SK-N-MC (cell line): ENCODE measurements at regions not wholly inside any gene's neighbourhood (a gene's known extent, or its start where the extent isn't known, plus 50 kb on each side); places are given as distances from the start of the nearest gene placed in this dataset.
"Not testable (repeated sequence)": the region's sequence is repeated elsewhere in the genome, so short reads cannot be mapped to it uniquely, and the experiment has no call there.

Source experiments
- DNase-seq: peaks from one replicate; pipeline ENCODE4 v3.0.0-alpha.2; 2011; ENCODE audit warnings: low read depth, low spot score
- H3K27ac ChIP-seq: fragments of 200-600 bp; sonication (generic); 2 replicates; pipeline ENCODE4 v1.5.1; 2016; ENCODE audit warnings: mixed run types
- H3K36me3 ChIP-seq: fragments of 200-600 bp; sonication (generic); 2 replicates; pipeline ENCODE4 v1.6.1; 2017; ENCODE audit warnings: antibody characterized with exemption, low read length, mixed read lengths; ENCODE audit not compliant: insufficient read depth
- H3K4me3 ChIP-seq: fragments of 200-600 bp; sonication (generic); 2 replicates; pipeline ENCODE4 v1.5.1; 2016
- H3K9ac ChIP-seq: fragments of 200-600 bp; sonication (generic); 2 replicates; pipeline ENCODE4 v1.8.0; 2017; ENCODE audit warnings: mixed run types, mixed read lengths; ENCODE audit not compliant: insufficient read length
- H3K9me3 ChIP-seq: fragments of 200-600 bp; sonication (generic); 2 replicates; pipeline ENCODE4 v1.6.1; 2017; ENCODE audit warnings: low read depth, mild to moderate bottlenecking, antibody characterized with exemption, low read length, moderate library complexity, mixed read lengths
- EZH2 ChIP-seq: fragments of 200-600 bp; sonication (generic); IDR thresholded peaks from one replicate; pipeline ENCODE4 v1.6.1; 2017; ENCODE audit warnings: antibody characterized with exemption
- FOXP2 ChIP-seq: optimal IDR thresholded peaks from 2 replicates; pipeline ENCODE3; 2011; ENCODE audit warnings: mild to moderate bottlenecking, moderate library complexity; ENCODE audit not compliant: insufficient read depth; ENCODE audit errors: extremely low read length, control extremely low read depth
- POLR2AphosphoS5 ChIP-seq: IDR thresholded peaks from 2 replicates; pipeline ENCODE4 v1.6.1; 2012; ENCODE audit warnings: mild to moderate bottlenecking, low read depth, low read length, borderline replicate concordance

DNA sequence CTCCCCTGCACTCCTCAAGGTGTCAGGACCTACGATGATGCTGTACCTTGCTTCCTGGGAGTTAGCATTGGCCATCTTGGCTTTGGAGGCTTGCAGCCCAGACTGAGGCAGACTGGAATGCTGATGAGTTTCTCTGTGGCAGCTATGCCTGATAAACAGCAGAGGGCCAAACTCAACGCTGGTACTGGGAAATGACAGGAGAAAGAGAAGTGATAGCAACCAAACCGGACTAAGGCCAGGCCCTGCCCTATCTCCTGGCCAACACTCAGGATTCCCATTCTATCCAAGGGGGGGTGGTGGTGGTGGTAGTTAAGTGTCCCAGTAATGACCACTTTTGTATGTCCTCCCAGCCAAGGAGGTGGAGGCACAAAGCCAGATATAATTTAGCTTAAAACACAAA is 90.0 kb upstream of the DTNBP1 start:
- no peaks in the 10 kb centered on the region for H3K9me3 ChIP-seq
- no peak for DNase-seq
- no peak overlapping the region for H3K4me3 ChIP-seq
- TF ChIP-seq FOXP2: no peak
- TF ChIP-seq EZH2: no peak
- TF ChIP-seq POLR2AphosphoS5: no peak
- H3K9ac ChIP-seq: no peak overlapping the region
- H3K36me3 ChIP-seq: no peaks in the 10 kb centered on the region
- no peak overlapping the region for H3K27ac ChIP-seq

DNA sequence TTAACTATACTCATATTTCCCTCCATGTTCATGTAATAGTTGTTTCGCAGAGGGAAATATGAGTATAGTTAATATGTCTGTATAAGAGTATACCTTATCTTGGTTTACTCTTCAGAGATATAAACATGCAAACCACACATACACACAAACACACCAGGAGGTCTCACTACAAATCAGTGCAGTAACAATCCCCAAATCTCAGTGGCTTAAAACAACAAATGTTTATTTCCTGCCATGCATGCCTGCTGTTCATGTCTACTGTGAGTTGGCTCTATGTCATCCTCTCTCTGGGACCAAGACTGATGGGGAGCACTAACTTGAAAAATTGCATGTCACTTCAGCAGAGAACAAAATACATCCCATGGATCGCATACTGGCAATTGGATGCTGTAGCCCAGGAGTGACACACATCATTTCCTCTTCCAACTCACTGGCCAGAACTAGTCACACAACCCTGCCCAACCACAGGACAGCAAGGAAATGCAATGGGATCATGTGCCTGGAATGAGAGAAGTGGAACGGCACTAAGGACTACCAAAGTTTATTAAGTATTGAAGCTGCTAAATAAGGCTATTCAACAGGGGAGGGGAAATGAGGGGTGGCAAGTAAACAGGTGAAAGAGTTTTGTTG is 89.0 kb upstream of the DTNBP1 start:
- no peak for TF ChIP-seq POLR2AphosphoS5
- Histone ChIP-seq H3K9me3 (no peaks in the 10 kb centered on the region), H3K4me3 (no peak overlapping the region), H3K36me3 (no peaks in the 10 kb centered on the region), H3K27ac (no peak overlapping the region), H3K9ac (no peak overlapping the region)
- DNase-seq: no peak

DNA sequence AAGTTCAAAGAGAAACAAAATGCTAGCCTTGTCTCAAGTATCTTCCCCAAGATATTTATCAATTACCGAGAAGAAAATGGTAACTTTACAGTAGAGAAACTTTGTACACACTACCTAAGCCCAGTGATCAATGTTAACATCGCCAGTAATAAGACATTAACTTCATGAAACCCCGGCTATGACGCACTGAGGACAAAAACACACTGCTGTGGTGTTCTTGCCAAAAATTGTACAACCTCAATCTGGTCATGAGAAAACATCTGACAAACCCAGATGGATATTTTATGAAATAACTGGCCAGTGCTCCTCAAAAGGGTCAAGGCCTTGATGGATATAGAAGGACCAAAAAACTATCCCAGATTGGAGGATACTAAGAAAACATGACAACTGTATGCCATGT is 85.5 kb upstream of the DTNBP1 start:
- TF ChIP-seq EZH2: no peak
- TF ChIP-seq POLR2AphosphoS5: no peak
- no peak for TF ChIP-seq FOXP2
- H3K9me3 ChIP-seq: no peaks in the 10 kb centered on the region
- DNase-seq: no peak
- no peak overlapping the region for H3K27ac ChIP-seq
- H3K4me3 ChIP-seq: no peak overlapping the region
- no peaks in the 10 kb centered on the region for H3K36me3 ChIP-seq
- no peak overlapping the region for H3K9ac ChIP-seq

DNA sequence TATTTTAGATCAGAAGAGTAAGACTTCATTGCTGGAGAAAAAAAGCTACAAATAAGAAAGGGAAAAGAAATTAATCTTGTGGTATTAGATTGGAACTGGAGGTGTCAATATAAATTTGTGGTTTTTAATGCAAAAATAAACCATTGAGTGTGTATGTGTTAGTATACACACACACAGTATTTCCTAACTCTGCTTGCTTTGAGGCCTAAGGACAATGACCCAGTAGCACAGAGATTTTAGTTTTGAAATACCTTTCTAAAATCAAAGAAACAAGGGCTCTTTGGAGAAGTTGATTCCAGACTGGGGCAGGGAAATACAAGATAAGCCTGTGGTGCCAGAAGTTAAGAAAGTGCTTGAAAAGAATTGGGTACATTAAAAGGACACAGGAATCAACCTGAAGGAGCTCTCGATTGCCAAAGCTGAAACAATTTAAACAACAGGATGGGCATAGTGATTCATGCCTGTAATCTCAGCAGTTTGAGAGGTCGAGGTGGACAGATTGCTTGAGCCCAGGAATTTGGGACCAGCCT is 84.6 kb upstream of the DTNBP1 start:
- TF ChIP-seq FOXP2 (no peak), POLR2AphosphoS5 (no peak), EZH2 (no peak)
- Histone ChIP-seq H3K36me3 (no peaks in the 10 kb centered on the region), H3K9ac (no peak overlapping the region), H3K27ac (no peak overlapping the region), H3K4me3 (no peak overlapping the region), H3K9me3 (no peaks in the 10 kb centered on the region)
- no peak for DNase-seq

DNA sequence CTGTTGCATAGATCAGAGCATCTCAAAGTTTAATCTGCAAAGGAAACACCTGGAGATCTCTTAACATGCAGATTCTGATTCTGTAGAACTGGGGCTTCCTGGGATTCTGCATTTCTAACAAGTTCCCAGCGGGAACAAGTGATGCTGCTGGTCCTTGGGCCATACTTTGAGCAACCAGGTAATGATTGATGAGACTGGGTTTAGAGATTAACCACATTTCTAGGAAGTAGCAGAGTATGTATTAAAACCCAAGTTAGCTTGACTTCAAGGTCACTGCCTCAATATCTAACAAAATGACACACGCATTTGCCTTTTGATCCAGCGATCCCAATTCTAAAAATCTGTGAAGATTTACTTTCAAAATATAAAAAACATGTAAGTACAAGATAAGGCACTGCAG is 83.0 kb upstream of the DTNBP1 start:
- Histone ChIP-seq H3K4me3 (no peak overlapping the region), H3K9ac (no peak overlapping the region), H3K9me3 (no peaks in the 10 kb centered on the region), H3K27ac (no peak overlapping the region), H3K36me3 (no peaks in the 10 kb centered on the region)
- DNase-seq: no peak
- TF ChIP-seq EZH2 (no peak), POLR2AphosphoS5 (no peak), FOXP2 (no peak)

DNA sequence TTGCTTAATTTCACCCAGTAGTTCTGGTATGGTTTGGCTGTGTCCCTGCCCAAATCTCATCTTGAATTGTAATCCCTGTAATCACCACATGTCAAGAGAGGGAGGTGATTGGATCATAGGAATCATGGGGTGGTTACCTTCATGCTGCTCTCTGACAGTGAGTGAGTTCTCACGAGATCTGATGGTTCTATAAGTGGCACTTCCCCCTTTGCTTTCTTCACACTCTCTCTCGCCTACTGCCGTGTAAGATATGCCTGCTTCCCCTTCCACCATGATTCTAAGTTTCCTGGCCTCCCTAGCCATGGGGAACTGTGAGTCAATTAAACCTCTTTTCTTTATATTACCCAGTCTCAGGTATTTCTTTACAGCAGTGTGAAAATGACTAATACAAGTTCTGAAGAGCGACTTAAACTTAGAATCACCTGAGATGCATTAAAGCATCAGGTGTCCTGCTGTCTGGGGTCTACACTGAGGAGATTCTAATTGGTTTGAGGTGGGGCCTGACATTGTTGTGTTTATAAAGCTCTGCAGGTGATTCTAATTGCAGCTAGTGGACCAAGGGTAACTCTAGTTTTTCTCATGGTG is 82.1 kb upstream of the DTNBP1 start:
- DNase-seq: no peak
- H3K9ac ChIP-seq: no peak overlapping the region
- no peak overlapping the region for H3K27ac ChIP-seq
- H3K4me3 ChIP-seq: no peak overlapping the region
- H3K9me3 ChIP-seq: no peaks in the 10 kb centered on the region
- no peaks in the 10 kb centered on the region for H3K36me3 ChIP-seq
- no peak for TF ChIP-seq FOXP2

DNA sequence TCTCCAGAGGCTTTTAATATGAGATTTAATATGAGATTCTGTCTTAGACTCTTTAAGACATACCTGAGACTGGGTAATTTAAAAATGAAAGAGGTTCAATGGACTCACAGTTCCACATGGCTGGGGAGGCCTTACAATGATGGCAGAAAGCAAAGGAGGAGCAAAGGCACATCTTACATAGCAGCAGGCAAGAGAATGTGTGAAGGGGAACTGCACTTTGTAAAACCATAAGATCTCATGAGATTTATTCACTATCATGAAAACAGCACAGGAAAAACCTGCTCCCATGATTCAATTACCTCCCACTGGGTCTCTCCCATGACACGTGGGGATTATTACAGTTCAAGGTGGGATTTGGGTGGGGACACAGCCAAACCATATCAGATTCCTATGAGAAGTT is 79.2 kb upstream of the DTNBP1 start:
- H3K4me3 ChIP-seq, H3K27ac ChIP-seq, H3K9me3 ChIP-seq, H3K9ac ChIP-seq, H3K36me3 ChIP-seq, DNase-seq: not testable (repeated sequence)

DNA sequence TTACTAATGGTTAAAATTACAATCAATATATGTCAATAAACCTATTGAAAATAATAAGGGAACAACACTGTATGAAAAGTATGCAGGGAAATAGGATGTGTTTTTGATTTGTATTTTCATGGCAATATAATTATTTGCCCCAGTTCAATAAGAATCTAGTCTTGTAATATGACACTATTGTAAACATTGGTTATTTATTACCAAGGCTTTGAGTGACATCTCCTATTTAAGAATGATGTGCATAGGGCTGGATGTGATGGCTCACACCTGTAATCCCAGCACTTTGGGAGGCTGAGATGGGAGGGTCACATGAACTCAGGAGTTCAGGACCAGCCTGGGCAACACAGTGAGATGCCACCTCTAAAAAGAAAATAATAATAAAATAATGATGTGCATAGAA is 78.6 kb upstream of the DTNBP1 start:
- DNase-seq: no peak
- Histone ChIP-seq H3K4me3 (no peak overlapping the region), H3K9me3 (no peaks in the 10 kb centered on the region), H3K9ac (no peak overlapping the region), H3K36me3 (no peaks in the 10 kb centered on the region), H3K27ac (no peak overlapping the region)
- TF ChIP-seq EZH2: no peak

DNA sequence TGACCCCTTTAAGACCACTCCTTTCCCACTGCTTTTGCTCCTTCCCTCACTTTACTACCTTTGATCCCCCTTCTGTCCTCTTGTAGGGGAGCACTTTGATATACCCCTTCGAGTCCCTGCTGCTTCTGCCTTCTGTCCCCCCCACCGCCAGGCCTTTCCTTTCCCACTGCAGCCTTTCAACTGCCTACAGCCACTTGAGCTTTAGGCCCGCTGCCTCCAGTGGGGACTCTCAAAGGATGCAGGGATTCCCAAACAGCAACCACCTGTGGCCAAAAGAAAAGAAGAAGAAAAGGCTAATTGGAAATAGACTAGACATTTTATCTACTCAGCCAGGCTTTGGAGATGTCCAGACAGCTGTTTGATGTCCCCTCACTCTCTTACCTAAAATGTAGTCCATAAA is 77.0 kb upstream of the DTNBP1 start:
- H3K27ac ChIP-seq: no peak overlapping the region
- H3K9me3 ChIP-seq: no peaks in the 10 kb centered on the region
- DNase-seq: no peak
- TF ChIP-seq EZH2 (no peak), POLR2AphosphoS5 (no peak), FOXP2 (no peak)
- H3K36me3 ChIP-seq: no peaks in the 10 kb centered on the region
- no peak overlapping the region for H3K9ac ChIP-seq
- H3K4me3 ChIP-seq: no peak overlapping the region
